ENCODE measurements at regions not wholly inside any gene's neighbourhood (a gene's known extent, or its start where the extent isn't known, plus 50 kb on each side); places are given as distances from the start of the nearest gene placed in this dataset.

- no peak for TF ChIP-seq POLR2A (IDR thresholded peaks at IDR 0.05)
- TF ChIP-seq, protein P1, sequence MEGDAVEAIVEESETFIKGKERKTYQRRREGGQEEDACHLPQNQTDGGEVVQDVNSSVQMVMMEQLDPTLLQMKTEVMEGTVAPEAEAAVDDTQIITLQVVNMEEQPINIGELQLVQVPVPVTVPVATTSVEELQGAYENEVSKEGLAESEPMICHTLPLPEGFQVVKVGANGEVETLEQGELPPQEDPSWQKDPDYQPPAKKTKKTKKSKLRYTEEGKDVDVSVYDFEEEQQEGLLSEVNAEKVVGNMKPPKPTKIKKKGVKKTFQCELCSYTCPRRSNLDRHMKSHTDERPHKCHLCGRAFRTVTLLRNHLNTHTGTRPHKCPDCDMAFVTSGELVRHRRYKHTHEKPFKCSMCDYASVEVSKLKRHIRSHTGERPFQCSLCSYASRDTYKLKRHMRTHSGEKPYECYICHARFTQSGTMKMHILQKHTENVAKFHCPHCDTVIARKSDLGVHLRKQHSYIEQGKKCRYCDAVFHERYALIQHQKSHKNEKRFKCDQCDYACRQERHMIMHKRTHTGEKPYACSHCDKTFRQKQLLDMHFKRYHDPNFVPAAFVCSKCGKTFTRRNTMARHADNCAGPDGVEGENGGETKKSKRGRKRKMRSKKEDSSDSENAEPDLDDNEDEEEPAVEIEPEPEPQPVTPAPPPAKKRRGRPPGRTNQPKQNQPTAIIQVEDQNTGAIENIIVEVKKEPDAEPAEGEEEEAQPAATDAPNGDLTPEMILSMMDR (IDR thresholded peaks at IDR 0.05): no peak
- no peak for TF ChIP-seq POLR2AphosphoS5 (IDR thresholded peaks at IDR 0.05; ENCODE audit: insufficient read depth in 1 of 2, low read depth in 1 of 2)
Observed at GRCh38 chr9:99486684-99487083, 264.6 kb downstream of the SEC61B start.

All from vagina (tissue), 2 donors.